8988T (cell line): ENCODE measurements at regions not wholly inside any gene's neighbourhood (a gene's known extent, or its start where the extent isn't known, plus 50 kb on each side); places are given as distances from the start of the nearest gene placed in this dataset.

Source experiments
- DNase-seq: peaks from one replicate; pipeline ENCODE4 v3.0.0; 2011

- DNase-seq: no peak
Observed at GRCh38 chr7:50208378-50208982, 96.0 kb upstream of the IKZF1 start.

DNA sequence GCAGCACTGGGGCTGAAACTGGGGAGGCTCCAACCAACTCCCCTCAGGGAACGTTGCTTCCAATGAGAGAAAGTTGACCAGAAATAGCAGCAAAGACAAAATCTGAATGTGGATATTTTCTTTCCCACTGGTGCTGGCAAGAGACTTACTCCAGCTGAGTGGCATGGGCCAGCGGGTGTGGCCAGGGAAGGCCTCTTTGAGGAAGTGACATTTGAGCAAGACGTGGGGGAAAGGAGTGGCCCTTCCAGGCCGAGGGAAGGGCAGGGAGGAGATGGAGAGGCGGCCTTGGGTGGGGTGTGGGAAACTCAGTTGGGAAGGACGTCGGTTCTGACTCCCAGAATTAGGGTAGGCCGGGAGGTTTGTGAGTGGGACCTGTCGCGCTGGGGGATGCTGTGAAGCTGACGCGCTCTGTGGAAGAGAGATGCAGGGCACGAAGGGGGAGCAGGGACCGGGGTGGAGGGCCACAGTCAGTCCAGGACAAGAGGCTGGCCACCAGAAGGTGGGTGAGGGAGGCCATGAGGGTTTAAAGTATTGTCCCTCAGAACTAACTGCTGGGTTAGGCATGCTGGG is 96.7 kb upstream of the IKZF1 start:
- DNase-seq: no peak

DNA sequence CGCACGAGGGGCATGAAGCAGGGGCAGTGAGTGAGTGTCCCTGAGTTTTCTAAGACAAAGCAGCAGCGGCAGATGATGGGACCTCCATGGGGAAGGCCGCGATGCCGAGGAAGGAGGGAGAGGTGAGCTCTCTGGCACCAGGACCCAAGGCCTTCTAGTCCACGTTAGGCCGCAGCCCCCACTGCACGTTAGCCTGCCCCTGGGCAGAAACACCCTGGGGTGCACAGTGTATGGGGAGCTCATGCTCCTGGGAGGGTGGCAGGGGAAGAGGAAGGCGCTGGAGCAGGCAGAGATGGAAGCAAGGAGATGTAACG is 97.3 kb upstream of the IKZF1 start:
- no peak for DNase-seq

DNA sequence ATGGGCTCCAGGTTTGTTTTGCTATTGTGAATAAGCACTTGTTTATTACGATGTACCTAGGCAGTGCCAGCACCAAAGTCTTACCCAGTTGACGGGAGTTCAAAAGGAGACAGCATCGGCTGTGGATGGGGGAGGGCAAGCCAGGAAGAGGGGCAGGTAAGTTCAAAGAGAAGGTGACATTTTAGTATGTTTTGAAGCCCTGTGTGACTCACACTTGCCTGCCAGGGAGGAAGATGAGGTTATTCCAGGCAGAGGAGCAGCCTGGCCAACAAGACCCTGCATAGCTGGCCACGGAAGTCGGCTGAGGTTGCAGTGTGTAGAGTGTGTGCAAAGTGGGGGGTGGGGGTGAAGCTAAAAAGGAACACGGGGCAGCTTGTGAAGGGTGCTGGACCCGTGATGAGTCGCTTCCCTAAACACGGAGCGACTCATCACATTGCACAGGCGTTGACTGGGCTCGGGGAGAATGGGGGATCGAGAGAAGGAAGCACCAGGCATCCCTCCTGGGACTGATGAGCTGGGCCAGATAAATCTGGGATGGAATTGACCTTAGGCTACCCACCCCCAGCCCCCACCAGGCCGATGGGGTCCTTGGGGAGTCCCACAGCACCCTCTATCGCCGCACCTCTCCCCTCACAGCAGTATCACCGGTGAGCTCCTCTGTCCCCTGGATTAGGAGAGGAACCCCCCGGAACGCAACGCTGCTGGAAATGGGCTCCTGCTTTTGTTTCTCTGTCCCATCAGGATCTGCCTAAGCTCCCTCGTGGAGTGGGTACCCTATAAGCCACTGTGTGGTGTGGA is 97.9 kb upstream of the IKZF1 start:
- no peak for DNase-seq

DNA sequence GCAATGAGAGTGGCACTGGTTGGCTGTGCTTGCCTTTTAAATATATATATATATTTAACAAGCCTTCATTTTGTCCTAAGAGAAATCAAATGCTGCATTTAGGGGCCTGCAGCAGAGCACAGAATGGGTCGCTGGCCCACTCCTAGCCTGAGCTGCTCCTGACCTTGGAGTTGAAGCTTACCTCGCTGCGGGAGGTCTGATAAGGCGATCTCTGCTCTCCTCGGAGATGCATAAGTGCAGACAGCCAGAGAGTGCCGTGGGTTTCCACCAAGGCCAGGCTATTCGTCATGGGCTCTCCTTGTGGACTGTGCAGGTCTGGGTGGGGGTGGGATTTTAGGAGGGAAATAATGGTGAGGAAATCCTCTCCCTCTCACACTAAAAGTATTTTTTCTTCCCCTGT is 99.5 kb upstream of the IKZF1 start:
- DNase-seq: no peak

- DNase-seq: no peak
Observed at GRCh38 chr7:50204581-50204980, 99.9 kb upstream of the IKZF1 start.

GRCh38 chr7:50203521-50203920 is 101.0 kb upstream of the IKZF1 start:
- no peak for DNase-seq

- DNase-seq: no peak
Observed at GRCh38 chr7:50202052-50202555, 102.4 kb upstream of the IKZF1 start.

GRCh38 chr7:50199824-50200223 is 104.7 kb upstream of the IKZF1 start:
- no peak for DNase-seq

DNA sequence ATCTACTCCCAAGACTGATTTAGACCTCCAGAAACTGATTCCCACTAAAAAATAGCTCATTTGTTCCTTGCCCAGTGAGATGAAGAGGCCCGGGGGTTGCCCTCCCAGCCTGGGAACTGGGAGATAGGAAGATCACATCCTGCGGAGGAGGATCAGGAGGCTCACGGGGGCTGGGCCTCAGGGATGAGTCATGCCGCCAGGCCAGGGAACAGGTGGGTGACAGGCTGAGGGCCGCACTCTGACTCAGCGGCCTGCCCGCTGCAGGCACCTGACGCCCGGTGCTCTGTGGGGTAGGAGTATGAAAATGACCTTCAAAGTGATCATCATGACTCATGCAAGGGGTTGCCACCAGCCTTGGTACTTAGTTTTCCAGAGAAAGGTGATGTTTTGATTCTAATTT is 104.5 kb upstream of the ZPBP start:
- peak; percentile 62 for DNase-seq

DNA sequence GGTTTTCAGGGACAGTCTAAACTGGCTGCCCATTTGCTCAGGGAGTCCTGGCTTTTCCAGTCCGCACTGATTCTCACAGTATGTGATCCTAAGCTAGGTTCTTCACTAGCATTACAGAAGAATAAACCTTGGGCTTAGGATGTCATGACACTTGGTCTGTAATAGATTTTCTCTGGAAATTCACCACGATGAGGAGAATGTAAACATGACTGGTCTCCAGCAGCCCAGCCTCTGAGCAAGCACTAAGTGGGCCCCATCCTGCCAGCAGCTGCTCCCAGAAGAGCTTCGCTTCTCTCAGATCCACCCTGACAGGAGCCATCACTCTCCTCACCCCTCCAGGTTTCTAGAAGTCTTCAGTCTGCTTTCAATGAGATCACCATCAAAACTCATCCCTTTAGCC is 103.7 kb upstream of the ZPBP start:
- DNase-seq: no peak

DNA sequence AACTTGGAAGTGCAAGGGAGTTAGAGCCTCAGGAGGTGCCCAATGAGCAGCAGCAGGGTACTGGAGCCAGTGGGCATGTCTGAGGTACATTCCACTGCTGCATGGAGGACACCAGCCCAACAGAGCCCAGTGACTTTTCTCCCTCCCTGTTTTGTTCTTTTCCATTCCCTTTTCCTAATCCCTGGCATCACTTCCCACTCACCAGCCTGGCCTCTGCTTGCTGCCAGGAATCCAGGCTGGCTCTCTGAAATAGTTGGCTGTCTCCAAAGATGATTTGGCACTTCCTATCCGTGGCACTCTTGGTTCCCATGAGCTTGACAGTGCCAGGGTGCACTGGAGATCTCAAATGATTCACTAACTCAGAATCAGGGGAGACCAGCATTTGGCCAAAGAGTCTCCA is 97.7 kb upstream of the ZPBP start:
- DNase-seq: no peak

DNA sequence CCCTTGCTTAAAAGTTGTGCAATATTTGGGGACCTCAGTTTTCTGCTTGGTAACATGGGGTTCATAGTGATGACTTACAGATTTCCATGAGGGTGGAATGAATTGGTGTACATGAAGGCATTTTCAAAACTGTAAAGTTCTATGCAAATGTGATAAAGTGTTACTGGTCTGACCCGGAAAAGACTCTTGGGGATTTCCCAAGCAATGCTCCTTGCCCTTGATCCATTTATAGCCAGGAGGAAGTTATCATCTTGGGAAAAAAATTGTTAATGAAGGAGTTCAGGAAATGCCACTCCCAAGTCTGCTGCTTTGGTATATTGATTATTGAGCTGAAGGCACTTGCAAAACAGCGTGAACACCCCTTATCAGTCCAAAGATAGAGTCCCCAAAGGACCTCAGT is 96.3 kb upstream of the ZPBP start:
- DNase-seq: no peak

GRCh38 chr7:50185951-50186682 is 93.1 kb upstream of the ZPBP start:
- DNase-seq: no peak

GRCh38 chr7:50185208-50185607 is 92.2 kb upstream of the ZPBP start:
- DNase-seq: no peak

- DNase-seq: no peak
Observed at GRCh38 chr7:50184271-50184990, 91.4 kb upstream of the ZPBP start.

- DNase-seq: no peak
Observed at GRCh38 chr7:50182759-50183158, 89.7 kb upstream of the ZPBP start.

GRCh38 chr7:50181081-50181480 is 88.0 kb upstream of the ZPBP start:
- no peak for DNase-seq

GRCh38 chr7:50178166-50178565 is 85.1 kb upstream of the ZPBP start:
- no peak for DNase-seq

GRCh38 chr7:50174948-50175347 is 81.9 kb upstream of the ZPBP start:
- DNase-seq: no peak

GRCh38 chr7:50166997-50167965 is 74.2 kb upstream of the ZPBP start:
- DNase-seq: no peak
